HepG2 (cell line): ENCODE measurements at regions not wholly inside any gene's neighbourhood (a gene's known extent, or its start where the extent isn't known, plus 50 kb on each side); places are given as distances from the start of the nearest gene placed in this dataset.

Experiments
- ATAC-seq: fragments of 200-7000 bp; cut with Tn5 transposase; 3 replicates; pipeline ENCODE4 v1.9.1; 2020; ENCODE audit warnings: mild to moderate bottlenecking, moderate library complexity
- BruUV-seq: library from RNA; stranded (reverse); fragments of 400-500 nt; replicated peaks from 2 replicates; lab custom pipeline; 2021; lab: Mats Ljungman, UMichigan
- CTCF ChIA-PET: fragments of 300-600 bp; formaldehyde crosslinking; extraction: SDS; loops from one replicate; lab custom pipeline; 2021; ENCODE audit warnings: low total read pairs, inconsistent platforms, low intra/inter-chr PET ratio; lab: Yijun Ruan, JAX
- POLR2A ChIA-PET: fragments of 350-600 bp; sonication (Branson Sonifier 250); formaldehyde crosslinking; loops from one replicate; lab custom pipeline; 2020; ENCODE audit warnings: antibody characterized with exemption, inconsistent platforms; lab: Yijun Ruan, JAX
- DNase-seq: peaks from one replicate; pipeline ENCODE4 v3.0.0-alpha.2; 2015; ENCODE audit warnings: low spot score
- FAIRE-seq: peaks from 3 replicates; lab custom pipeline; 2011; peaks lifted over from hg19 to GRCh38; lab: Jason Lieb, UNC
- H2AFZ ChIP-seq: one replicate; pipeline ENCODE4 v1.6.1; 2011; ENCODE audit warnings: low read length, inconsistent platforms
- H3K27ac ChIP-seq: fragments of 300-600 bp; 3 replicates; pipeline ENCODE4 v1.8.0; 2011; ENCODE audit warnings: mixed run types, mild to moderate bottlenecking, mixed read lengths, low read length, inconsistent platforms; ENCODE audit not compliant: insufficient read depth; ENCODE audit errors: extremely low read length
- H3K27me3 ChIP-seq, 2 experiments: fragments of 200-600 bp in 1 of 2; 2 replicates in 1 of 2; 3 replicates in 1 of 2; pipeline versions ENCODE4 v1.6.0 to v1.8.0; 2011; ENCODE audit warnings: low read length in 2 of 2, mild to moderate bottlenecking in 2 of 2, moderate library complexity in 2 of 2, inconsistent platforms in 1 of 2; ENCODE audit not compliant: insufficient read depth in 2 of 2, control insufficient read depth in 1 of 2
- H3K36me3 ChIP-seq, 2 experiments: fragments of 200-600 bp in 1 of 2; replicated peaks in 1 of 2; 2 replicates in 1 of 2; 3 replicates in 1 of 2; pipeline versions ENCODE4 v1.5.1 to v1.8.0; 2011; ENCODE audit warnings: low read length in 2 of 2, inconsistent platforms in 1 of 2; ENCODE audit not compliant: insufficient read depth in 2 of 2, control insufficient read depth in 1 of 2
- H3K4me1 ChIP-seq: 2 replicates; pipeline ENCODE4 v1.5.1; 2012; ENCODE audit warnings: low read length, inconsistent platforms; ENCODE audit not compliant: insufficient read depth
- H3K4me2 ChIP-seq: 2 replicates; pipeline ENCODE4 v1.6.0; 2011; ENCODE audit warnings: low read depth, low read length, inconsistent platforms
- H3K4me3 ChIP-seq, 3 experiments: fragments of 200-600 bp in 1 of 3; sonication (generic), shearing (Covaris generic) in 1 of 3; replicated peaks in 1 of 3; 2 replicates each; pipeline ENCODE4 v1.5.1; 2011 to 2016; ENCODE audit warnings: low read length in 3 of 3, inconsistent platforms in 2 of 3, low read depth in 2 of 3, mild to moderate bottlenecking in 2 of 3, control low read depth in 1 of 3, mixed read lengths in 1 of 3; ENCODE audit not compliant: insufficient read depth in 1 of 3
- H3K79me2 ChIP-seq: one replicate; pipeline ENCODE4 v1.6.1; 2011; ENCODE audit warnings: low read length, inconsistent platforms; ENCODE audit not compliant: insufficient read depth
- H3K9ac ChIP-seq: 2 replicates; pipeline ENCODE4 v1.6.0; 2011; ENCODE audit warnings: mild to moderate bottlenecking, low read depth, low read length, inconsistent platforms; ENCODE audit not compliant: insufficient read depth
- H3K9me3 ChIP-seq: 2 replicates; pipeline ENCODE4 v1.5.1; 2012; ENCODE audit warnings: mild to moderate bottlenecking, low read length
- H4K20me1 ChIP-seq: 2 replicates; pipeline ENCODE4 v1.6.0; 2011; ENCODE audit warnings: inconsistent platforms, mild to moderate bottlenecking, low read length, moderate library complexity; ENCODE audit not compliant: insufficient read depth
- MAZ ChIP-seq, 2 experiments: sonication (generic) in 1 of 2; formaldehyde crosslinking in 1 of 2; IDR thresholded peaks; 2 replicates each; pipeline versions ENCODE4 v1.5.0 to v1.6.1; 2012 to 2020; ENCODE audit warnings: low read depth in 2 of 2, mild to moderate bottlenecking in 2 of 2, borderline replicate concordance in 1 of 2, improper control_type of control experiment in 1 of 2, low read length in 1 of 2, missing genetic modification reagents in 1 of 2, moderate library complexity in 1 of 2
- ONECUT2 ChIP-seq: sonication (generic); formaldehyde crosslinking; IDR thresholded peaks from 2 replicates; pipeline ENCODE4 v1.4.0; 2020; ENCODE audit warnings: missing genetic modification reagents
- PRDM10 ChIP-seq: sonication (generic); formaldehyde crosslinking; IDR thresholded peaks from 2 replicates; pipeline ENCODE4 v1.4.0; 2020; ENCODE audit warnings: low read depth, missing genetic modification reagents
- THAP8 ChIP-seq: sonication (generic); formaldehyde crosslinking; IDR thresholded peaks from 2 replicates; pipeline ENCODE4 v1.5.1; 2020; ENCODE audit warnings: missing genetic modification reagents, mild to moderate bottlenecking, borderline replicate concordance
- ZBTB34 ChIP-seq: sonication (generic); formaldehyde crosslinking; IDR thresholded peaks from 2 replicates; pipeline ENCODE4 v1.8.0; 2022; ENCODE audit warnings: mild to moderate bottlenecking, missing genetic modification reagents
- ZBTB42 ChIP-seq: sonication (generic); formaldehyde crosslinking; IDR thresholded peaks from 2 replicates; pipeline ENCODE4 v1.5.0; 2020; ENCODE audit warnings: mild to moderate bottlenecking, missing genetic modification reagents
- ZFP1 ChIP-seq: IDR thresholded peaks from 2 replicates; pipeline ENCODE4 v1.6.1; 2016
- ZNF446 ChIP-seq: sonication (generic); formaldehyde crosslinking; IDR thresholded peaks from 2 replicates; pipeline ENCODE4 v1.5.0; 2020; ENCODE audit warnings: mild to moderate bottlenecking, missing genetic modification reagents
- WGBS: methylation state at CpG from one replicate; pipeline ENCODE4 v1.1.6; 2017; ENCODE audit warnings: low lambda C conversion rate; 5-methylcytosine and 5-hydroxymethylcytosine counted together
- in situ Hi-C: cut with HindIII; loops from 2 replicates; pipeline ENCODE4 v1.10.0; 2017; ENCODE audit warnings: low pct_unique_long_range_greater_than_20kb; ENCODE audit not compliant: extremely low pct_ligation_motif_present
- intact Hi-C: fragments of 100-400 bp; cut with micrococcal nuclease; formaldehyde crosslinking; loops from one replicate; pipeline ENCODE4 v1.10.0; 2022; ENCODE audit not compliant: unreplicated experiment

- no peak for DNase-seq
- H3K27me3 ChIP-seq: peaks cover 0 to 22% of the 10 kb centered on the region in 2 experiments; a peak in 4 of 5 replicates
- 0% methylated on average over 1 of the region's 1 CpG for WGBS
- H3K9ac ChIP-seq: no peak overlapping the region
- ATAC-seq: no peak
- no peak overlapping the region for H2AFZ ChIP-seq
- no peak overlapping the region for H3K4me3 ChIP-seq
- H3K9me3 ChIP-seq: no peaks in the 10 kb centered on the region
- no peaks in the 10 kb centered on the region for H4K20me1 ChIP-seq
- in situ Hi-C loops (no loop called here), intact Hi-C loops (no loop called here)
- H3K4me2 ChIP-seq: no peak overlapping the region
- TF ChIP-seq ZBTB34 (CRISPR knock-in tag): no peak
- no peak for TF ChIP-seq THAP8
- TF ChIP-seq ZNF446 (CRISPR knock-in tag): no peak
- no peak for TF ChIP-seq MAZ (IDR thresholded peaks at IDR 0.05; ENCODE audit: borderline replicate concordance, low read depth, low read length)
- no peak for TF ChIP-seq MAZ (CRISPR knock-in tag; IDR thresholded peaks at IDR 0.05; ENCODE audit: low read depth)
- TF ChIP-seq ONECUT2 (CRISPR knock-in tag): no peak
- TF ChIP-seq ZFP1 (CRISPR knock-in tag): no peak
- TF ChIP-seq PRDM10: no peak
- TF ChIP-seq ZBTB42 (CRISPR knock-in tag): no peak
- no peaks in the 10 kb centered on the region for H3K36me3 ChIP-seq
- H3K4me1 ChIP-seq: peaks cover 15% of the 10 kb centered on the region
- H3K27ac ChIP-seq: no peak overlapping the region
- FAIRE-seq: no peak
- CTCF ChIA-PET: no interaction called here
- BruUV-seq: no TSS peak
- no peaks in the 10 kb centered on the region for H3K79me2 ChIP-seq
- POLR2A ChIA-PET: no interaction called here
These were observed 168.4 kb upstream of the GDNF start for GRCh38 chr5:38008198-38008597.
